NB4 (cell line): ENCODE measurements at regions not wholly inside any gene's neighbourhood (a gene's known extent, or its start where the extent isn't known, plus 50 kb on each side); places are given as distances from the start of the nearest gene placed in this dataset.

Experiments
- DNase-seq: peaks from one replicate; pipeline ENCODE4 v3.0.0; 2010; ENCODE audit warnings: low read depth
- H3K4me3 ChIP-seq: one replicate; pipeline ENCODE4 v1.5.1; 2011; ENCODE audit warnings: mild to moderate bottlenecking, low read depth, low read length, moderate library complexity
- MYC ChIP-seq: IDR thresholded peaks from 2 replicates; pipeline ENCODE4 v1.6.1; 2011; ENCODE audit warnings: low read depth, low read length
- POLR2A ChIP-seq: IDR thresholded peaks from 2 replicates; pipeline ENCODE4 v1.6.1; 2011; ENCODE audit warnings: mild to moderate bottlenecking; ENCODE audit not compliant: insufficient read length; ENCODE audit errors: extremely low read depth
- TF ChIP-seq, protein P1 (sequence below): IDR thresholded peaks from 2 replicates; pipeline ENCODE4 v1.6.1; 2011; ENCODE audit warnings: low read depth, low read length
- TF ChIP-seq, protein P2 (sequence below): IDR thresholded peaks from one replicate; pipeline ENCODE4 v1.5.1; 2012; ENCODE audit warnings: low read depth, low read length

DNA sequence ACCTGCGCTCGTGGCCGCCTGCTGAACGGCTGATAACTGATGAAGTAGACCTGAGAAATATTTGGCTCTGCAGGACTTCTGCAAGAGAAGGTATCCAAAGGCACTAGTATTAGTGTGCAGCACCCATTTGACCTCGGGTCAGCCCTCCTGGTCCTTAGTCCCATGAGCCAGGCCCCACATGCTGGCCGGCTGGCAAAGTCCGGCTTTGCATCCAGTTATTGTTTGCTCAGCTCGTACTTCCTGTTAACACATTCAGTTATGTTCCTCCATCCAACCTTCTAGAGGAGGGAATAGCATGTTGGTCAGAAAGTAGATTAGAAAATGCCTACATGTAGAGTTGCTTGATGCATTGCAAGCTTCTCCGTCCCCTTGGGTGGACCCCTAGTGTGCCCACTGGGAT, 385.7 kb upstream of the RGMA start:
- no peak for DNase-seq
- TF ChIP-seq MYC (no peak), POLR2A (no peak)
- H3K4me3 ChIP-seq, result no peak overlapping the region

DNA sequence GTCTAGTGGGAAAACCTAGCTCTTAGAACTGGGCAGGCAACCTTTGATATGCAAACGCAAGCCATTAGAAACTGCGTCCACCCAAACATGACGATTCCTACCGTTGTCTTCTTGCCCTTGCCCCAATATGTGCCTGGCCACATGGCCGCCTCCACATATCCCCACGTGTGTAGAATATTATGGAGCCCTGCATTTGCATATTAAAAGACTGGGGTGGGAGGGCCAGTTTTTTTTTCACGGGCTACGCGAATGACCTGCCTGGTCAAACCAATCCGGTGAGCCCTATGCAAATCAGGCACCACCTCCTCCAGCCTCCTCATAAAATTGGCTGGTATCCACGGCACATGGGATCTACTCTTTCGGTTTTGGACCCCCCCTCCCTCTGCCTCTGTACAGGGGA, 381.0 kb upstream of the RGMA start:
- H3K4me3 ChIP-seq, result no peak overlapping the region
- TF ChIP-seq, protein P1, sequence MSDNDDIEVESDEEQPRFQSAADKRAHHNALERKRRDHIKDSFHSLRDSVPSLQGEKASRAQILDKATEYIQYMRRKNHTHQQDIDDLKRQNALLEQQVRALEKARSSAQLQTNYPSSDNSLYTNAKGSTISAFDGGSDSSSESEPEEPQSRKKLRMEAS, result no peak
- no peak for TF ChIP-seq POLR2A
- TF ChIP-seq, protein P2, sequence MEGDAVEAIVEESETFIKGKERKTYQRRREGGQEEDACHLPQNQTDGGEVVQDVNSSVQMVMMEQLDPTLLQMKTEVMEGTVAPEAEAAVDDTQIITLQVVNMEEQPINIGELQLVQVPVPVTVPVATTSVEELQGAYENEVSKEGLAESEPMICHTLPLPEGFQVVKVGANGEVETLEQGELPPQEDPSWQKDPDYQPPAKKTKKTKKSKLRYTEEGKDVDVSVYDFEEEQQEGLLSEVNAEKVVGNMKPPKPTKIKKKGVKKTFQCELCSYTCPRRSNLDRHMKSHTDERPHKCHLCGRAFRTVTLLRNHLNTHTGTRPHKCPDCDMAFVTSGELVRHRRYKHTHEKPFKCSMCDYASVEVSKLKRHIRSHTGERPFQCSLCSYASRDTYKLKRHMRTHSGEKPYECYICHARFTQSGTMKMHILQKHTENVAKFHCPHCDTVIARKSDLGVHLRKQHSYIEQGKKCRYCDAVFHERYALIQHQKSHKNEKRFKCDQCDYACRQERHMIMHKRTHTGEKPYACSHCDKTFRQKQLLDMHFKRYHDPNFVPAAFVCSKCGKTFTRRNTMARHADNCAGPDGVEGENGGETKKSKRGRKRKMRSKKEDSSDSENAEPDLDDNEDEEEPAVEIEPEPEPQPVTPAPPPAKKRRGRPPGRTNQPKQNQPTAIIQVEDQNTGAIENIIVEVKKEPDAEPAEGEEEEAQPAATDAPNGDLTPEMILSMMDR, result no peak
- TF ChIP-seq MYC, result no peak
- DNase-seq, result no peak

DNA sequence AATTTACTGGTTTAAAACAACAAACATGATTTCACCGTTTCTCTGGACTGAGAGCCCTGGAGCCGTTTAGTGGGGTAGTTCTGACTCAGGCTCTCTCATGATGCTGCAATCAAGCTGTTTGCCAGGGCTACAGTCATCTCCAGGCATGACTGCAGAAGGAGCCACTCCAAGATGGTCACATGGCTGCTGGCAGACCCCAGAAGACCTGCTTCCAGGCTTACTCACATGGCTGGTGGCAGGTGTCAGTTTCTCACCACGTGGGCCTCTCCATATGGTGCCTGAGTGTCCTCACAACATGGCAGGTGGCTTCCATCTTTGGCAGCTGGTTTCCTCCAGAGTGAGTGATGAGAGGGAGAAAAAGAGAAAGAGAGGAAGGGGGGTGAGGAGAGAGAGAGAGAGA, 378.3 kb upstream of the RGMA start:
- DNase-seq, result no peak

GRCh38 chr15:93466380-93466779, 377.4 kb upstream of the RGMA start:
- no peak for DNase-seq
- TF ChIP-seq, protein P2, result no peak
- TF ChIP-seq POLR2A (no peak), MYC (no peak)
- TF ChIP-seq, protein P1, result no peak
- H3K4me3 ChIP-seq, result no peak overlapping the region

More for the DNA sequence above, 378.3 kb upstream of the RGMA start:
- H3K4me3 ChIP-seq, result no peak overlapping the region
- TF ChIP-seq MYC (no peak), POLR2A (no peak)
- TF ChIP-seq, protein P1, result no peak; the same call in 1 of the 2 replicates
- TF ChIP-seq, protein P2, result no peak

DNA sequence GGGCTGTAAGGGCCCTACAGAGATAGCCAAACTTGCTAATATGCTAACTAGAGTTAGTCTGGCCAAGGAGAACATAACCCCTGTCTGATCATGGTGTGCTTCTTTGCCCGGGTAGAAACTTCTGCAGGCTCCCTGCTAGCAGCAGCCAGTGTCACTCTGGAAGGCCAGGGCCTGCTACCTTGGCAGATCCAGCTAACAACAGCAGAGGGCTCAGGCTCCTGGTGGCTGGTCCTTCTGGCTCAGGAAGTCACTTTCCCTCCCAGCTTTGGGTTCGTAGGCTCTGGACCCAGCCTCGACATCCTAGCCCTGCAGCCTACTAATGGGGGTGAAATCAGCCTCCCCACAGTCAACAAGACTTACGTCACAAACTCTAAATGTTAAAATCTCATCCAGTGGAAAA, 373.7 kb upstream of the RGMA start:
- DNase-seq, result no peak
- TF ChIP-seq, protein P1, result no peak
- no peak for TF ChIP-seq POLR2A
- no peak for TF ChIP-seq MYC
- TF ChIP-seq, protein P2, result no peak

GRCh38 chr15:93460717-93461116, 371.7 kb upstream of the RGMA start:
- H3K4me3 ChIP-seq, result no peak overlapping the region
- TF ChIP-seq, protein P2, result no peak
- TF ChIP-seq, protein P1, result no peak
- TF ChIP-seq MYC (no peak), POLR2A (no peak)
- no peak for DNase-seq

More for the DNA sequence above, 373.7 kb upstream of the RGMA start:
- H3K4me3 ChIP-seq, result no peak overlapping the region
